IMR-90 (cell line): ENCODE measurements at regions not wholly inside any gene's neighbourhood (a gene's known extent, or its start where the extent isn't known, plus 50 kb on each side); places are given as distances from the start of the nearest gene placed in this dataset.

ENCODE experiments used
- ATAC-seq: fragments of 200-7000 bp; cut with Tn5 transposase; 2 replicates; pipeline ENCODE4 v1.9.1; 2020; ENCODE audit warnings: low read depth, mild to moderate bottlenecking, moderate library complexity
- BruUV-seq: library from RNA; stranded (reverse); fragments of 400-500 nt; replicated peaks from 2 replicates; lab custom pipeline; 2021; lab: Mats Ljungman, UMichigan
- CTCF ChIA-PET: fragments of 300-600 bp; formaldehyde crosslinking; extraction: SDS; loops from one replicate; lab custom pipeline; 2021; ENCODE audit warnings: antibody characterized with exemption; lab: Yijun Ruan, JAX
- POLR2A ChIA-PET: fragments of 300-600 bp; sonication (Branson Sonifier 250); formaldehyde crosslinking; loops from one replicate; lab custom pipeline; 2022; ENCODE audit warnings: antibody characterized with exemption; ENCODE audit not compliant: unreplicated experiment; lab: Charles Lee
- DNase-seq: peaks from one replicate; pipeline ENCODE4 v3.0.0; 2013
- H2AFZ ChIP-seq: replicated peaks from 2 replicates; pipeline ENCODE3; 2013; ENCODE audit warnings: low read length, mild to moderate bottlenecking; ENCODE audit not compliant: poor library complexity
- H2AK5ac ChIP-seq: 2 replicates; pipeline ENCODE4 v1.6.1; 2013; ENCODE audit warnings: low read depth, low read length, inconsistent platforms
- H2AK9ac ChIP-seq: replicated peaks from 2 replicates; pipeline ENCODE3; 2013; ENCODE audit warnings: mild to moderate bottlenecking, low read depth, low read length, moderate library complexity; ENCODE audit not compliant: poor library complexity
- H2BK120ac ChIP-seq: 2 replicates; pipeline ENCODE4 v1.6.1; 2013; ENCODE audit warnings: low read depth, low read length, inconsistent platforms
- H2BK15ac ChIP-seq: 3 replicates; pipeline ENCODE4 v1.6.1; 2013; ENCODE audit warnings: low read depth, low read length, inconsistent platforms
- H2BK20ac ChIP-seq: 2 replicates; pipeline ENCODE4 v1.6.1; 2013; ENCODE audit warnings: low read depth, mild to moderate bottlenecking, inconsistent platforms, low read length, moderate library complexity
- H2BK5ac ChIP-seq: 2 replicates; pipeline ENCODE4 v1.6.1; 2013; ENCODE audit warnings: mild to moderate bottlenecking, low read depth, low read length, inconsistent platforms; ENCODE audit not compliant: poor library complexity, severe bottlenecking
- H3K14ac ChIP-seq: replicated peaks from 2 replicates; pipeline ENCODE4 v1.6.1; 2013; ENCODE audit warnings: low read depth, low read length, inconsistent platforms
- H3K18ac ChIP-seq: 2 replicates; pipeline ENCODE4 v1.6.1; 2013; ENCODE audit warnings: low read depth, low read length, control low read depth
- H3K23ac ChIP-seq: 2 replicates; pipeline ENCODE4 v1.6.1; 2013; ENCODE audit warnings: low read depth, low read length, inconsistent platforms
- H3K27ac ChIP-seq: 2 replicates; pipeline ENCODE4 v1.5.1; 2013; ENCODE audit warnings: mild to moderate bottlenecking, control low read depth, low read length; ENCODE audit not compliant: insufficient read depth
- H3K27me3 ChIP-seq: 2 replicates; pipeline ENCODE4 v1.6.1; 2013; ENCODE audit warnings: low read length; ENCODE audit not compliant: control insufficient read depth, insufficient read depth
- H3K36me3 ChIP-seq: 2 replicates; pipeline ENCODE4 v1.6.1; 2013; ENCODE audit warnings: low read length, mixed read lengths; ENCODE audit not compliant: control insufficient read depth, insufficient read depth
- H3K4ac ChIP-seq: 2 replicates; pipeline ENCODE4 v1.6.1; 2013; ENCODE audit warnings: low read depth, low read length, inconsistent platforms
- H3K4me1 ChIP-seq: 2 replicates; pipeline ENCODE4 v1.6.1; 2013; ENCODE audit warnings: low read length, mixed read lengths; ENCODE audit not compliant: control insufficient read depth, insufficient read depth
- H3K4me2 ChIP-seq: 2 replicates; pipeline ENCODE4 v1.6.1; 2013; ENCODE audit warnings: low read depth, mild to moderate bottlenecking, control low read depth, low read length, moderate library complexity
- H3K4me3 ChIP-seq: 2 replicates; pipeline ENCODE4 v1.5.1; 2013; ENCODE audit warnings: low read depth, mild to moderate bottlenecking, control low read depth, low read length, moderate library complexity; ENCODE audit not compliant: insufficient read depth
- H3K56ac ChIP-seq: 2 replicates; pipeline ENCODE4 v1.6.1; 2013; ENCODE audit warnings: low read length, inconsistent platforms; ENCODE audit not compliant: insufficient read depth; ENCODE audit errors: extremely low read depth
- H3K79me1 ChIP-seq, 2 experiments: 2 replicates each; pipeline ENCODE4 v1.6.1; 2013; ENCODE audit warnings: low read length in 2 of 2, inconsistent platforms in 1 of 2, low read depth in 1 of 2
- H3K9ac ChIP-seq: 2 replicates; pipeline ENCODE4 v1.6.1; 2013; ENCODE audit warnings: low read depth, low read length, control low read depth
- H3K9me1 ChIP-seq: 2 replicates; pipeline ENCODE4 v1.6.1; 2013; ENCODE audit warnings: low read length, inconsistent platforms; ENCODE audit not compliant: insufficient read depth
- H3K9me3 ChIP-seq: 2 replicates; pipeline ENCODE4 v1.6.1; 2013; ENCODE audit warnings: low read length; ENCODE audit not compliant: control insufficient read depth, insufficient read depth
- H4K20me1 ChIP-seq: 2 replicates; pipeline ENCODE4 v1.6.1; 2013; ENCODE audit warnings: low read length, inconsistent platforms; ENCODE audit not compliant: insufficient read depth
- H4K5ac ChIP-seq: 2 replicates; pipeline ENCODE4 v1.6.1; 2013; ENCODE audit warnings: mild to moderate bottlenecking, low read depth, low read length, control low read depth
- H4K8ac ChIP-seq, 2 experiments: 2 replicates each; pipeline ENCODE4 v1.6.1; 2013; ENCODE audit warnings: low read depth in 2 of 2, low read length in 2 of 2, control low read depth in 1 of 2, inconsistent platforms in 1 of 2
- H4K91ac ChIP-seq: 2 replicates; pipeline ENCODE4 v1.6.1; 2013; ENCODE audit warnings: low read depth, low read length, inconsistent platforms; ENCODE audit not compliant: insufficient read depth
- MAFK ChIP-seq: IDR thresholded peaks from 2 replicates; pipeline ENCODE4 v1.6.1; 2012; ENCODE audit warnings: low read depth, low read length, improper control_type of control experiment
- MAZ ChIP-seq: IDR thresholded peaks from 2 replicates; pipeline ENCODE4 v1.6.1; 2012; ENCODE audit warnings: low read depth, mild to moderate bottlenecking, low read length, improper control_type of control experiment, moderate library complexity, borderline replicate concordance
- MXI1 ChIP-seq: IDR thresholded peaks from 2 replicates; pipeline ENCODE4 v1.6.1; 2012; ENCODE audit warnings: low read depth, mild to moderate bottlenecking, low read length, moderate library complexity, borderline replicate concordance
- WGBS, 2 experiments: methylation state at CpG; one replicate each; pipeline versions ENCODE4 v1.1.5 to v1.1.7; 2013; ENCODE audit warnings: missing lambda C conversion rate in 2 of 2; ENCODE audit not compliant: insufficient read length in 1 of 2; ENCODE audit errors: extremely low coverage in 2 of 2; 5-methylcytosine and 5-hydroxymethylcytosine counted together
- dilution Hi-C: fragments of 300-500 bp; cut with HindIII; formaldehyde crosslinking; loops from one replicate; pipeline ENCODE4 v1.14.3; 2018; ENCODE audit warnings: low sequenced_read_pairs; ENCODE audit not compliant: unreplicated experiment
- in situ Hi-C: fragments of 300-500 bp; cut with MboI; formaldehyde crosslinking; loops from 3 replicates; pipeline ENCODE4 v1.14.3; 2019; ENCODE audit warnings: low sequenced_read_pairs, inconsistent platforms, mixed read lengths
- intact Hi-C: fragments of 100-400 bp; cut with micrococcal nuclease; formaldehyde crosslinking; loops from 2 replicates; pipeline ENCODE4 v1.10.0; 2022

- Histone ChIP-seq H2BK20ac (no peak overlapping the region), H3K9me1 (no peaks in the 10 kb centered on the region), H3K36me3 (no peaks in the 10 kb centered on the region), H3K56ac (no peak overlapping the region), H3K23ac (no peak overlapping the region), H3K9me3 (no peaks in the 10 kb centered on the region), H3K79me1 (no peaks in the 10 kb centered on the region), H4K20me1 (no peaks in the 10 kb centered on the region), H3K27ac (no peak overlapping the region), H2AK5ac (no peak overlapping the region), H2BK120ac (no peak overlapping the region), H2BK15ac (no peak overlapping the region), H2AK9ac (no peak overlapping the region), H3K9ac (no peak overlapping the region), H3K14ac (no peak overlapping the region), H3K4me1 (no peaks in the 10 kb centered on the region), H4K8ac (no peak overlapping the region), H2BK5ac (no peak overlapping the region), H3K27me3 (no peaks in the 10 kb centered on the region), H4K5ac (no peak overlapping the region), H2AFZ (no peak overlapping the region), H4K91ac (no peak overlapping the region), H3K18ac (no peak overlapping the region), H3K4ac (no peak overlapping the region), H3K4me2 (no peak overlapping the region), H3K4me3 (no peak overlapping the region)
- DNase-seq (peak; percentile 39), ATAC-seq (no peak)
- POLR2A ChIA-PET = no interaction called here
- dilution Hi-C loops (no loop called here), intact Hi-C loops (no loop called here), in situ Hi-C loops (no loop called here)
- no TSS peak for BruUV-seq
- CTCF ChIA-PET = no interaction called here
- TF ChIP-seq MXI1 (no peak), MAZ (no peak), MAFK (no peak)
- no CpG with 5 or more reads among the region's 1 CpG for WGBS, 2 experiments
These were observed 282.8 kb upstream of the ALCAM start for GRCh38 chr3:105083945-105084344.
